Calu3 (cell line): ENCODE measurements at regions not wholly inside any gene's neighbourhood (a gene's known extent, or its start where the extent isn't known, plus 50 kb on each side); places are given as distances from the start of the nearest gene placed in this dataset.

ENCODE experiments used
- BruUV-seq: library from RNA; stranded (reverse); fragments of 400-500 nt; replicated peaks from 2 replicates; lab custom pipeline; 2021; lab: Mats Ljungman, UMichigan
- CTCF ChIA-PET: fragments of 300-600 bp; sonication (Branson Sonifier 250); formaldehyde crosslinking; loops from one replicate; lab custom pipeline; 2022; ENCODE audit warnings: antibody characterized with exemption; lab: Charles Lee
- DNase-seq: peaks from one replicate; pipeline ENCODE4 v3.0.0; 2022
- H3K27ac Mint-ChIP-seq: one replicate; pipeline ENCODE4 v1.8.0; 2022; ENCODE audit warnings: mixed read lengths; ENCODE audit not compliant: unreplicated experiment
- H3K27me3 Mint-ChIP-seq: one replicate; pipeline ENCODE4 v1.8.0; 2022; ENCODE audit warnings: mixed read lengths; ENCODE audit not compliant: unreplicated experiment
- H3K36me3 Mint-ChIP-seq: one replicate; pipeline ENCODE4 v1.8.0; 2022; ENCODE audit warnings: mild to moderate bottlenecking, moderate library complexity, mixed read lengths; ENCODE audit not compliant: insufficient read depth, unreplicated experiment
- H3K4me1 Mint-ChIP-seq: one replicate; pipeline ENCODE4 v1.8.0; 2022; ENCODE audit warnings: mild to moderate bottlenecking, low read depth, mixed read lengths; ENCODE audit not compliant: unreplicated experiment
- H3K4me3 Mint-ChIP-seq: one replicate; pipeline ENCODE4 v1.8.0; 2022; ENCODE audit warnings: mild to moderate bottlenecking, low read depth, moderate library complexity, mixed read lengths; ENCODE audit not compliant: unreplicated experiment
- H3K9me3 Mint-ChIP-seq: one replicate; pipeline ENCODE4 v1.8.0; 2022; ENCODE audit warnings: low read depth, mixed read lengths; ENCODE audit not compliant: unreplicated experiment
- intact Hi-C: fragments of 100-400 bp; cut with micrococcal nuclease; formaldehyde crosslinking; loops from one replicate; pipeline ENCODE4 v1.10.0; 2022; ENCODE audit not compliant: unreplicated experiment
- TF ChIP-seq, protein P1 (sequence below): fragments of 200-600 bp; IDR thresholded peaks from one replicate; pipeline ENCODE4 v1.8.0; 2022; ENCODE audit warnings: antibody characterized with exemption; ENCODE audit not compliant: unreplicated experiment

DNA sequence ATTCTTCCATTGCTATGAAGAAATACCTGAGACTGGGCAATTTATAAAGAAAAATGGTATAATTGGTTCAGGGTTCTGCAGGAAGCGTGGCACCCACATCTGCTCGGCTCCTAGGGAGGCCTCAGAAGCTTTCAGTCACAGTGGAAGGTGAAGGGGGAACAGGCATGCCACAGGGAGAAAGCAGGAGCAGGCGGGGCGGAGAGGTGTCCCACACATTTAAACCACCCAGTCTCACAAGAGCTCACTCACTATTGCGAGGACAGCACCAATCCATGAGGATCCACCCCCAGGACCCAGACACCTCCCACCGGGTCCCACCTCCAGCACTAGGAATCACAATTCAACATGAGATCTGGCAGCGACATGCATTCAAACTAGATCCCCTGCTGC is 56.0 kb upstream of the C14orf180 start:
- Mint-ChIP-seq H3K9me3 (peaks cover 12% of the 10 kb centered on the region), H3K27ac (no peak overlapping the region), H3K4me3 (no peak overlapping the region), H3K27me3 (peaks cover 64% of the 10 kb centered on the region), H3K4me1 (no peaks in the 10 kb centered on the region), H3K36me3 (no peaks in the 10 kb centered on the region)
- CTCF ChIA-PET = interaction anchor here (0.6 kb wide), 1 partner anchor 525 kb away, joined by 3 read pairs; no protein-coding TSS in a partner anchor
- no TSS peak for BruUV-seq
- TF ChIP-seq, protein P1, sequence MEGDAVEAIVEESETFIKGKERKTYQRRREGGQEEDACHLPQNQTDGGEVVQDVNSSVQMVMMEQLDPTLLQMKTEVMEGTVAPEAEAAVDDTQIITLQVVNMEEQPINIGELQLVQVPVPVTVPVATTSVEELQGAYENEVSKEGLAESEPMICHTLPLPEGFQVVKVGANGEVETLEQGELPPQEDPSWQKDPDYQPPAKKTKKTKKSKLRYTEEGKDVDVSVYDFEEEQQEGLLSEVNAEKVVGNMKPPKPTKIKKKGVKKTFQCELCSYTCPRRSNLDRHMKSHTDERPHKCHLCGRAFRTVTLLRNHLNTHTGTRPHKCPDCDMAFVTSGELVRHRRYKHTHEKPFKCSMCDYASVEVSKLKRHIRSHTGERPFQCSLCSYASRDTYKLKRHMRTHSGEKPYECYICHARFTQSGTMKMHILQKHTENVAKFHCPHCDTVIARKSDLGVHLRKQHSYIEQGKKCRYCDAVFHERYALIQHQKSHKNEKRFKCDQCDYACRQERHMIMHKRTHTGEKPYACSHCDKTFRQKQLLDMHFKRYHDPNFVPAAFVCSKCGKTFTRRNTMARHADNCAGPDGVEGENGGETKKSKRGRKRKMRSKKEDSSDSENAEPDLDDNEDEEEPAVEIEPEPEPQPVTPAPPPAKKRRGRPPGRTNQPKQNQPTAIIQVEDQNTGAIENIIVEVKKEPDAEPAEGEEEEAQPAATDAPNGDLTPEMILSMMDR = no peak
- intact Hi-C loops = no loop called here
- no peak for DNase-seq

DNA sequence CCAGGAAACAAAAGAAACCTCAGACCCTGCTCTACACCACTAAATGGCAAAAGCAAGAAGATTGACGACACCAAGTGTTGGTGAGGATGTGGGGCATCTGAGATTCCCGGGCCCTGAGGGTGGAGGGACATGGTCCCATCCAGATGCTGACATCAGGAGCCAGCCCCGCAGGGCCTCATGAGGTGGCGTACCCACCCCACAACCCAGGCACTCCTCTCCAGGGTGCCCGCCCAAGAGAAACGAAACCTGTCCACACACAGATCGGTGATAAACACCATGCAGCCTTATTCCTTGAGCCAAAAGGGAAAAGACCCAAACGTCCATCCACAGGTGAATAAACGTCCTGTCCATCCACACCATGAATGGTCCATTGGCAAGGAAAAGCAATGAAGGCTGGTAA is 54.8 kb upstream of the C14orf180 start:
- H3K27me3 Mint-ChIP-seq = peaks cover 57% of the 10 kb centered on the region
- BruUV-seq = no TSS peak
- no peak overlapping the region for H3K27ac Mint-ChIP-seq
- CTCF ChIA-PET = no interaction called here
- no peaks in the 10 kb centered on the region for H3K4me1 Mint-ChIP-seq
- peaks cover 12% of the 10 kb centered on the region for H3K9me3 Mint-ChIP-seq
- no peaks in the 10 kb centered on the region for H3K36me3 Mint-ChIP-seq
- intact Hi-C loops = no loop called here
- TF ChIP-seq, protein P1 = no peak
- H3K4me3 Mint-ChIP-seq = no peak overlapping the region
- no peak for DNase-seq

DNA sequence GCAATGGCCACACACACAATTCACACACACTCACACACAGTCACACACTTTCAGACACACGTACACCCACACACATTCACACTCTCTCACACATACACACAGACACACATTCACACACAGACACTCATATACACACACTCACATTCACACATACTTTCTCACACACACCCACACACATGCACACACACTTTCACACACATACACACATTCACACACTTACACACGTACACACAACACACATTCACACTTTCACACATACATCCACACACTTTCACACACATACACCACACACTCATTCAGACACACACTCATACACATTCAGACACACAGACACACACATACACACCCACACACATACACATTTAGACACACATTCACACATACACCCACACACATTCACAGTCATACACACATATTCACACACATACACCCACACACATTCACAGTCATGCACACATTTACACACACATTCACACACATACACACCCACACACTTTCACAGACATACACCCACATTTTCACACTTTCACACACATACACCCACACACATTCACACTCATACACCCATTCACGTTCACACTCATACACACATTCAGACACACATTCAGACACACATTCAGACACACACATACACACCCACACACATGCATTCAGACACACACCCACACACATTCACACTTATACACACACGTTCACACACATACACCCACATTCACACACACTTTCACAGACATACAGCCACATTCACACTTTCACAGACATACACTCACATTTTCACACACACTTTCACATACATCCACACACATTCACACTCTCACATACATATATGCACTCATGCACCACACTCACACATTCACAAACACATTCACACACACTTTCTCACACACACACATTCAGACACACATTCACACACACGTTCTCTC is 52.6 kb upstream of the C14orf180 start:
- H3K4me1 Mint-ChIP-seq = no peaks in the 10 kb centered on the region
- H3K27ac Mint-ChIP-seq = no peak overlapping the region
- H3K4me3 Mint-ChIP-seq = no peak overlapping the region
- intact Hi-C loops = no loop called here
- peaks cover 12% of the 10 kb centered on the region for H3K9me3 Mint-ChIP-seq
- DNase-seq = no peak
- TF ChIP-seq, protein P1 = no peak
- CTCF ChIA-PET = no interaction called here
- H3K36me3 Mint-ChIP-seq = no peaks in the 10 kb centered on the region
- BruUV-seq = no TSS peak
- peaks cover 49% of the 10 kb centered on the region for H3K27me3 Mint-ChIP-seq

DNA sequence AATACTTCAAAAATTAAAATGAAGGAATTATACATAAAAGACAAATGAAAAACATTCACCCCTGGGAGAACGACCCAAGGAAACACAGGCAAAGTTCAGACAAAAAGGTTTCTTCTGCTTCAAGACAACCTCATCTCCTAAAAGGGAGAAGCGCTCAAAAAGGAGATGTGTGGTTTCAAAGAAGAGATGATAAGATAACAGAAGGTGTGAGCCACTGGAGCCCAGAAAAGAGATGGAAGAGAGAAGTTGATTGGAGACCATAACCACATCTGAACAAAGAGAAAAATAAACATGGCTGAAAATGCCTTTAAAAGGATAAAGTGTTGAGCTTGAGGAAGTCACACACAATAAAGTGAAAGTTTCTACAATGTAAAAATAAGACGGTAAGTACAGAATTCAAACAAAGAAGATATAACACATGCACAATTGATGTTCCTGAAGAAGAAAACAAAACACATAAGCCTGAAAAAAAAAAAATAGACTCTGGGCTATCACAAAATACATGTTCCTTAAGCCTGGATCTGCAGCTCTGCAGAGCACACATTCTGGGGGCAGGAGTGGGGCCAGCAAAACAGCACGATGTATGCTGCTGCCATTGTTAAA is 51.6 kb upstream of the C14orf180 start:
- TF ChIP-seq, protein P1 = no peak
- CTCF ChIA-PET = no interaction called here
- Mint-ChIP-seq H3K9me3 (peaks cover 12% of the 10 kb centered on the region), H3K27ac (no peak overlapping the region), H3K4me3 (no peak overlapping the region), H3K27me3 (peaks cover 54% of the 10 kb centered on the region), H3K4me1 (no peaks in the 10 kb centered on the region), H3K36me3 (no peaks in the 10 kb centered on the region)
- intact Hi-C loops = no loop called here
- BruUV-seq = no TSS peak
- no peak for DNase-seq
